Upper lobe of right lung (tissue), 1 donor: ENCODE measurements at regions not wholly inside any gene's neighbourhood (a gene's known extent, or its start where the extent isn't known, plus 50 kb on each side); places are given as distances from the start of the nearest gene placed in this dataset.

Experiments
- ATAC-seq: fragments of 200-7000 bp; cut with Tn5 transposase; one replicate; pipeline ENCODE4 v1.9.1; 2020; ENCODE audit warnings: mild to moderate bottlenecking, moderate library complexity
- DNase-seq: peaks from one replicate; pipeline ENCODE4 v3.0.0-alpha.2; 2020
- H3K27ac ChIP-seq: fragments of 200-600 bp; one replicate; pipeline ENCODE4 v1.8.0; 2022
- H3K27me3 ChIP-seq: fragments of 200-600 bp; one replicate; pipeline ENCODE4 v1.8.0; 2022; ENCODE audit warnings: mild to moderate bottlenecking
- H3K36me3 ChIP-seq: fragments of 200-600 bp; one replicate; pipeline ENCODE4 v1.8.0; 2022
- H3K4me1 ChIP-seq: fragments of 200-600 bp; one replicate; pipeline ENCODE4 v1.8.0; 2022
- H3K4me3 ChIP-seq: fragments of 200-600 bp; one replicate; pipeline ENCODE4 v1.8.0; 2022; ENCODE audit warnings: mild to moderate bottlenecking
- H3K9me3 ChIP-seq: fragments of 200-600 bp; one replicate; pipeline ENCODE4 v1.8.0; 2022
- CTCF ChIP-seq: fragments of 200-600 bp; IDR thresholded peaks from one replicate; pipeline ENCODE4 v1.8.0; 2022; ENCODE audit warnings: antibody characterized with exemption
- intact Hi-C: fragments of 100-400 bp; cut with DNase I; formaldehyde crosslinking; loops from one replicate; pipeline ENCODE4 v1.11.0; 2022
- donor health status: DM: no; HTN: yes; CAD: no; lungs with severe emphysema.

GRCh38 chr20:24829649-24830370 lies 119.3 kb upstream of the CST7 start:
- DNase-seq (no peak), ATAC-seq (no peak)
- Histone ChIP-seq H3K36me3 (no peaks in the 10 kb centered on the region), H3K9me3 (no peaks in the 10 kb centered on the region), H3K27me3 (no peaks in the 10 kb centered on the region), H3K27ac (no peak overlapping the region), H3K4me3 (no peak overlapping the region), H3K4me1 (no peaks in the 10 kb centered on the region)
- intact Hi-C loops, result no loop called here
- TF ChIP-seq CTCF, result no peak

GRCh38 chr20:24830649-24831048 lies 118.4 kb upstream of the CST7 start:
- Histone ChIP-seq H3K9me3 (no peaks in the 10 kb centered on the region), H3K4me1 (no peaks in the 10 kb centered on the region), H3K27ac (no peak overlapping the region), H3K36me3 (no peaks in the 10 kb centered on the region), H3K4me3 (no peak overlapping the region), H3K27me3 (no peaks in the 10 kb centered on the region)
- DNase-seq, result no peak
- no peak for TF ChIP-seq CTCF
- intact Hi-C loops, result no loop called here
- ATAC-seq, result no peak

GRCh38 chr20:24831232-24831631 lies 117.8 kb upstream of the CST7 start:
- no peaks in the 10 kb centered on the region for H3K36me3 ChIP-seq
- H3K9me3 ChIP-seq, result no peaks in the 10 kb centered on the region
- no peak overlapping the region for H3K4me3 ChIP-seq
- no peaks in the 10 kb centered on the region for H3K4me1 ChIP-seq
- no peaks in the 10 kb centered on the region for H3K27me3 ChIP-seq
- no peak for TF ChIP-seq CTCF
- DNase-seq, result no peak
- intact Hi-C loops, result no loop called here
- no peak for ATAC-seq
- H3K27ac ChIP-seq, result no peak overlapping the region

- ATAC-seq (no peak), DNase-seq (no peak)
- Histone ChIP-seq H3K4me1 (no peaks in the 10 kb centered on the region), H3K27me3 (no peaks in the 10 kb centered on the region), H3K36me3 (no peaks in the 10 kb centered on the region), H3K27ac (no peak overlapping the region), H3K4me3 (no peak overlapping the region), H3K9me3 (no peaks in the 10 kb centered on the region)
- intact Hi-C loops, result no loop called here
- no peak for TF ChIP-seq CTCF
Observed at GRCh38 chr20:24832518-24832917, 116.6 kb upstream of the CST7 start.

GRCh38 chr20:24833592-24833991 lies 115.5 kb upstream of the CST7 start:
- H3K4me3 ChIP-seq, result no peak overlapping the region
- no peaks in the 10 kb centered on the region for H3K9me3 ChIP-seq
- no peak for TF ChIP-seq CTCF
- H3K4me1 ChIP-seq, result no peaks in the 10 kb centered on the region
- H3K27ac ChIP-seq, result no peak overlapping the region
- DNase-seq (no peak), ATAC-seq (no peak)
- no peaks in the 10 kb centered on the region for H3K27me3 ChIP-seq
- no peaks in the 10 kb centered on the region for H3K36me3 ChIP-seq
- intact Hi-C loops, result no loop called here

- Histone ChIP-seq H3K9me3 (no peaks in the 10 kb centered on the region), H3K36me3 (no peaks in the 10 kb centered on the region), H3K27me3 (no peaks in the 10 kb centered on the region), H3K4me1 (peaks cover 4% of the 10 kb centered on the region), H3K4me3 (no peak overlapping the region), H3K27ac (no peak overlapping the region)
- ATAC-seq, result no peak
- DNase-seq, result no peak
- intact Hi-C loops, result no loop called here
- no peak for TF ChIP-seq CTCF
Observed at GRCh38 chr20:24834310-24834709, 114.8 kb upstream of the CST7 start.
